ENCODE measurements at regions not wholly inside any gene's neighbourhood (a gene's known extent, or its start where the extent isn't known, plus 50 kb on each side); places are given as distances from the start of the nearest gene placed in this dataset.

- DNase-seq (ENCODE audit: insufficient read length, low spot score) (no peak), FAIRE-seq (no peak)
- TF ChIP-seq CTCF (IDR thresholded peaks at IDR 0.05; ENCODE audit: insufficient read depth, missing control alignments) = no peak
Observed at GRCh38 chr2:14237902-14238301, 394.6 kb upstream of the LRATD1 start.

GRCh38 chr2:14239605-14240004, 392.9 kb upstream of the LRATD1 start:
- no peak for FAIRE-seq
- no peak for TF ChIP-seq CTCF (IDR thresholded peaks at IDR 0.05; ENCODE audit: insufficient read depth, missing control alignments)
- no peak for DNase-seq (ENCODE audit: insufficient read length, low spot score)

- DNase-seq (ENCODE audit: insufficient read length, low spot score) (no peak), FAIRE-seq (no peak)
- no peak for TF ChIP-seq CTCF (IDR thresholded peaks at IDR 0.05; ENCODE audit: insufficient read depth, missing control alignments)
Observed at GRCh38 chr2:14240868-14241267, 391.6 kb upstream of the LRATD1 start.

- FAIRE-seq (no peak), DNase-seq (ENCODE audit: insufficient read length, low spot score) (no peak)
- no peak for TF ChIP-seq CTCF (IDR thresholded peaks at IDR 0.05; ENCODE audit: insufficient read depth, missing control alignments)
Observed at GRCh38 chr2:14245901-14246300, 386.6 kb upstream of the LRATD1 start.

GRCh38 chr2:14255135-14255820, 377.2 kb upstream of the LRATD1 start:
- no peak for DNase-seq (ENCODE audit: insufficient read length, low spot score)
- no peak for FAIRE-seq
- no peak for TF ChIP-seq CTCF (IDR thresholded peaks at IDR 0.05; ENCODE audit: insufficient read depth, missing control alignments)

DNA sequence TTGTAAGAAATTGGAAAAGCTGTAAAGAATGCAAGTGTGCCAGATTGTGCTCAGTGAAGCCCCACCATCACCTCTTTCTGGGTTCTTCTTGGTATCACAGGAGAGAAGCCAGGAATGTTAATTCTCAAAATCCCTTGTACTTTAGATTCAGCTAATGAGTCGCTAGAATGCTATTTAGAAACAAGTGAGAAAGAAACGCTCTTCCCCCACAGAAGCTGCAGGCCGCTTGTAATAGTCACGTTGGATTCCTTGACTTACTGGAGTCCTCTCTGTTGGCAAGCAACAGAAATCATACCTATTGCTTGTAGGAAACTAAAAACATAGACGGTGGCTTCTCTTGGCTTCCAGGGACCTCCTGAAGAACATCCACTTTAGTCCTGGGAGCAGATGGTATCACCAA, 375.6 kb upstream of the LRATD1 start:
- FAIRE-seq (no peak), DNase-seq (ENCODE audit: insufficient read length, low spot score) (no peak)
- TF ChIP-seq CTCF (IDR thresholded peaks at IDR 0.05; ENCODE audit: insufficient read depth, missing control alignments) = no peak

DNA sequence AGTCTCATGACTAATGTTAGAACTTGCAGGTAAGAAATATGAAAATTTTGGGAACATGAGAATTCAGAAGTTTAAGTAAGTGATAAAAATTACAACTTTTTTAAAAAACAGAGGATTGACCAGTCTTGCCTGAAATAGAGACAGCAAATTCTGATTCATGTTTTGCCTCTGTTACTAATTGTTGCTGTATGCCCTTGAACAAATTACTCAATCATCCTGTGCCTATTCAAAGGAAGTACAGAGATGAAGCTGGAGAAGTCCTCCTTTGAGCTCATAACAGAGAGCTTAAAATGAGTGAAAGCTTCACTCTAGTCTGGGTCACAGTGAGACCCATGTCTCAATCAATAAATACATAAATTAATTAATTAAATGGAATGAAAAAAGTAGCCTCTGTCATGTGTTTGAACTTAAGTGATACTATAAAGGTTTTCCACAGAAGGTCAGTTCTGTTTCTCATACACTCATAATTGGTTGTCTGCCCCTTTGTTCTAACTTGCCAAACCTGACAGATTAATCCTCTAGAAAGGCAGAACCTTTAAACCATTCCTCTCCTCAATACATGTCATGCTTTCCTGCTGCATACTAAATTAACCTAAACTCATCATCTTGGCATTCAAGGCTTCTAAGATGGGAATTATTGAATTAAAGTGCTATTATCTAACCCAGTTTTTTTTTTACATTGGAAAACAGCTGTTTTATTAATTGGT, 374.6 kb upstream of the LRATD1 start:
- DNase-seq (ENCODE audit: insufficient read length, low spot score) = no peak
- no peak for TF ChIP-seq CTCF (IDR thresholded peaks at IDR 0.05; ENCODE audit: insufficient read depth, missing control alignments)
- no peak for FAIRE-seq

Data from D721Med (cell line).